ENCODE measurements at regions not wholly inside any gene's neighbourhood (a gene's known extent, or its start where the extent isn't known, plus 50 kb on each side); places are given as distances from the start of the nearest gene placed in this dataset.
"Not testable (repeated sequence)": the region's sequence is repeated elsewhere in the genome, so short reads cannot be mapped to it uniquely, and the experiment has no call there.

GRCh38 chr17:77838748-77839697, 119.5 kb upstream of the TNRC6C start:
- DNase-seq (ENCODE audit: low spot score) (peak; percentile 28), ATAC-seq (no peak)
- H3K4me3 Mint-ChIP-seq: peak overlapping the region; percentile 8
- H3K36me3 Mint-ChIP-seq: peaks cover 5% of the 10 kb centered on the region
- H3K9me3 Mint-ChIP-seq: no peaks in the 10 kb centered on the region
- peaks cover 8 to 11% of the 10 kb centered on the region in 2 donors for H3K27me3 Mint-ChIP-seq
- H3K4me1 Mint-ChIP-seq (ENCODE audit: low read depth in 2 of 2): peaks cover 69 to 72% of the 10 kb centered on the region in 2 donors
- peak overlapping the region; percentile 9 to 10 for H3K27ac Mint-ChIP-seq

GRCh38 chr17:77839698-77840512, 118.6 kb upstream of the TNRC6C start:
- H3K4me1 Mint-ChIP-seq (ENCODE audit: low read depth in 2 of 2): peaks cover 68 to 71% of the 10 kb centered on the region in 2 donors
- H3K27me3 Mint-ChIP-seq: peaks cover 8 to 11% of the 10 kb centered on the region in 2 donors
- DNase-seq (ENCODE audit: low spot score) (peak; percentile 34), ATAC-seq (no peak)
- H3K4me3 Mint-ChIP-seq: no peak overlapping the region
- peak overlapping the region; percentile 9 to 10 for H3K27ac Mint-ChIP-seq
- peaks cover 5% of the 10 kb centered on the region for H3K36me3 Mint-ChIP-seq
- no peaks in the 10 kb centered on the region for H3K9me3 Mint-ChIP-seq

- ATAC-seq: no peak
- no peak overlapping the region for H3K27ac Mint-ChIP-seq
- peaks cover 8 to 11% of the 10 kb centered on the region in 2 donors for H3K27me3 Mint-ChIP-seq
- peaks cover 65 to 66% of the 10 kb centered on the region in 2 donors for H3K4me1 Mint-ChIP-seq (ENCODE audit: low read depth in 2 of 2)
- no peaks in the 10 kb centered on the region for H3K9me3 Mint-ChIP-seq
- DNase-seq (ENCODE audit: low spot score): peak; percentile 44
- no peak overlapping the region for H3K4me3 Mint-ChIP-seq
- peaks cover 5% of the 10 kb centered on the region for H3K36me3 Mint-ChIP-seq
These were observed 117.9 kb upstream of the TNRC6C start for GRCh38 chr17:77840513-77841165.

GRCh38 chr17:77841742-77842527, 116.6 kb upstream of the TNRC6C start:
- no peak for ATAC-seq
- H3K9me3 Mint-ChIP-seq: no peaks in the 10 kb centered on the region
- peaks cover 5% of the 10 kb centered on the region for H3K36me3 Mint-ChIP-seq
- H3K27ac Mint-ChIP-seq: peak overlapping the region in 1 of 2 donors; percentile 42
- peaks cover 58 to 63% of the 10 kb centered on the region in 2 donors for H3K4me1 Mint-ChIP-seq (ENCODE audit: low read depth in 2 of 2)
- peaks cover 8 to 11% of the 10 kb centered on the region in 2 donors for H3K27me3 Mint-ChIP-seq
- H3K4me3 Mint-ChIP-seq: no peak overlapping the region
- peak; percentile 45 for DNase-seq (ENCODE audit: low spot score)

GRCh38 chr17:77842528-77843147, 115.9 kb upstream of the TNRC6C start:
- Mint-ChIP-seq H3K4me3 (peak overlapping the region; percentile 78), H3K27me3 (peaks cover 8 to 11% of the 10 kb centered on the region in 2 donors), H3K36me3 (peaks cover 5% of the 10 kb centered on the region), H3K9me3 (no peaks in the 10 kb centered on the region), H3K4me1 (ENCODE audit: low read depth in 2 of 2) (peaks cover 53 to 60% of the 10 kb centered on the region in 2 donors), H3K27ac (peak overlapping the region; percentile 58 to 87)
- DNase-seq (ENCODE audit: low spot score) (peak; percentile 34), ATAC-seq (no peak)

- peak; percentile 93 to 96 for ATAC-seq
- DNase-seq (ENCODE audit: low spot score): peak; percentile 92
- not testable (repeated sequence) for H3K27me3 Mint-ChIP-seq, H3K36me3 Mint-ChIP-seq, H3K9me3 Mint-ChIP-seq
- peak overlapping the region; percentile 78 for H3K4me3 Mint-ChIP-seq
- H3K4me1 Mint-ChIP-seq (ENCODE audit: low read depth in 2 of 2): peaks cover 51 to 57% of the 10 kb centered on the region in 2 donors
- H3K27ac Mint-ChIP-seq: peak overlapping the region; percentile 58 to 87
These were observed 115.1 kb upstream of the TNRC6C start for GRCh38 chr17:77843255-77843895.

GRCh38 chr17:77843896-77844295, 114.6 kb upstream of the TNRC6C start:
- Mint-ChIP-seq H3K9me3 (no peaks in the 10 kb centered on the region), H3K4me3 (peak overlapping the region; percentile 78), H3K27ac (peak overlapping the region; percentile 58 to 87), H3K4me1 (ENCODE audit: low read depth in 2 of 2) (peaks cover 47 to 53% of the 10 kb centered on the region in 2 donors), H3K27me3 (peaks cover 7 to 8% of the 10 kb centered on the region in 2 donors), H3K36me3 (no peaks in the 10 kb centered on the region)
- DNase-seq (ENCODE audit: low spot score) (no peak), ATAC-seq (peak; percentile 3 to 4)

- ATAC-seq (no peak), DNase-seq (ENCODE audit: low spot score) (no peak)
- Mint-ChIP-seq H3K4me1 (ENCODE audit: low read depth in 2 of 2) (peaks cover 39 to 45% of the 10 kb centered on the region in 2 donors), H3K27ac (peak overlapping the region in 1 of 2 donors; percentile 87), H3K9me3 (no peaks in the 10 kb centered on the region), H3K36me3 (no peaks in the 10 kb centered on the region), H3K4me3 (peak overlapping the region; percentile 26), H3K27me3 (peaks cover under 1 to 2% of the 10 kb centered on the region in 2 donors)
These were observed 113.8 kb upstream of the TNRC6C start for GRCh38 chr17:77844681-77845080.

GRCh38 chr17:77845541-77846225, 112.8 kb upstream of the TNRC6C start:
- no peak overlapping the region for H3K27ac Mint-ChIP-seq
- ATAC-seq: no peak
- H3K4me1 Mint-ChIP-seq (ENCODE audit: low read depth in 2 of 2): peaks cover 37 to 43% of the 10 kb centered on the region in 2 donors

GRCh38 chr17:77846531-77847085, 111.9 kb upstream of the TNRC6C start:
- Mint-ChIP-seq H3K4me1 (ENCODE audit: low read depth in 2 of 2) (peaks cover 33 to 36% of the 10 kb centered on the region in 2 donors), H3K36me3 (no peaks in the 10 kb centered on the region)

More at GRCh38 chr17:77845541-77846225, 112.8 kb upstream of the TNRC6C start:
- Mint-ChIP-seq H3K27me3 (no peaks in the 10 kb centered on the region), H3K36me3 (no peaks in the 10 kb centered on the region), H3K9me3 (no peaks in the 10 kb centered on the region), H3K4me3 (no peak overlapping the region)
- no peak for DNase-seq (ENCODE audit: low spot score)

GRCh38 chr17:77847221-77848085, 111.0 kb upstream of the TNRC6C start:
- no peak for ATAC-seq
- no peaks in the 10 kb centered on the region for H3K9me3 Mint-ChIP-seq
- H3K4me3 Mint-ChIP-seq: no peak overlapping the region
- no peaks in the 10 kb centered on the region for H3K36me3 Mint-ChIP-seq
- peaks cover 25 to 27% of the 10 kb centered on the region in 2 donors for H3K4me1 Mint-ChIP-seq (ENCODE audit: low read depth in 2 of 2)
- no peaks in the 10 kb centered on the region for H3K27me3 Mint-ChIP-seq
- H3K27ac Mint-ChIP-seq: no peak overlapping the region
- DNase-seq (ENCODE audit: low spot score): no peak

More at GRCh38 chr17:77846531-77847085, 111.9 kb upstream of the TNRC6C start:
- Mint-ChIP-seq H3K9me3 (no peaks in the 10 kb centered on the region), H3K4me3 (no peak overlapping the region), H3K27me3 (no peaks in the 10 kb centered on the region), H3K27ac (no peak overlapping the region)
- no peak for ATAC-seq
- no peak for DNase-seq (ENCODE audit: low spot score)
